Parathyroid adenoma (tissue), 2 donors: ENCODE measurements at regions not wholly inside any gene's neighbourhood (a gene's known extent, or its start where the extent isn't known, plus 50 kb on each side); places are given as distances from the start of the nearest gene placed in this dataset.

Source experiments
- H2AFZ ChIP-seq: fragments of 300-600 bp; sonication (generic); one replicate; pipeline ENCODE4 v1.7.0; 2017; ENCODE audit warnings: antibody characterized with exemption, mild to moderate bottlenecking
- H3K27ac ChIP-seq: fragments of 300-600 bp; sonication (generic); one replicate; pipeline ENCODE4 v1.7.0; 2017
- H3K27me3 ChIP-seq: fragments of 300-600 bp; sonication (generic); one replicate; pipeline ENCODE4 v1.7.0; 2017; ENCODE audit warnings: low read length; ENCODE audit not compliant: control insufficient read depth, insufficient read depth
- H3K36me3 ChIP-seq: fragments of 300-600 bp; sonication (generic); one replicate; pipeline ENCODE4 v1.7.0; 2017; ENCODE audit warnings: low read length; ENCODE audit not compliant: control insufficient read depth, insufficient read depth
- H3K4me1 ChIP-seq: fragments of 300-600 bp; sonication (generic); one replicate; pipeline ENCODE4 v1.7.0; 2017; ENCODE audit warnings: control low read depth
- H3K4me2 ChIP-seq: fragments of 300-600 bp; sonication (generic); one replicate; pipeline ENCODE4 v1.7.0; 2017; ENCODE audit warnings: low read length
- H3K4me3 ChIP-seq: fragments of 300-600 bp; sonication (generic); one replicate; pipeline ENCODE4 v1.7.0; 2017; ENCODE audit warnings: low read depth, low read length
- H3K79me2 ChIP-seq: fragments of 300-600 bp; sonication (generic); one replicate; pipeline ENCODE4 v1.7.0; 2017; ENCODE audit warnings: control low read depth
- H3K9ac ChIP-seq: fragments of 300-600 bp; sonication (generic); one replicate; pipeline ENCODE4 v1.7.0; 2017; ENCODE audit warnings: mild to moderate bottlenecking
- H3K9me3 ChIP-seq: fragments of 300-600 bp; sonication (generic); one replicate; pipeline ENCODE4 v1.7.0; 2017; ENCODE audit warnings: low read length; ENCODE audit not compliant: control insufficient read depth
- TF ChIP-seq, protein P1 (sequence below): fragments of 300-600 bp; sonication (generic); IDR thresholded peaks from one replicate; pipeline ENCODE4 v1.7.0; 2017; ENCODE audit warnings: antibody characterized with exemption, mild to moderate bottlenecking
- donor health status: primary hyperparathyroidism.

DNA sequence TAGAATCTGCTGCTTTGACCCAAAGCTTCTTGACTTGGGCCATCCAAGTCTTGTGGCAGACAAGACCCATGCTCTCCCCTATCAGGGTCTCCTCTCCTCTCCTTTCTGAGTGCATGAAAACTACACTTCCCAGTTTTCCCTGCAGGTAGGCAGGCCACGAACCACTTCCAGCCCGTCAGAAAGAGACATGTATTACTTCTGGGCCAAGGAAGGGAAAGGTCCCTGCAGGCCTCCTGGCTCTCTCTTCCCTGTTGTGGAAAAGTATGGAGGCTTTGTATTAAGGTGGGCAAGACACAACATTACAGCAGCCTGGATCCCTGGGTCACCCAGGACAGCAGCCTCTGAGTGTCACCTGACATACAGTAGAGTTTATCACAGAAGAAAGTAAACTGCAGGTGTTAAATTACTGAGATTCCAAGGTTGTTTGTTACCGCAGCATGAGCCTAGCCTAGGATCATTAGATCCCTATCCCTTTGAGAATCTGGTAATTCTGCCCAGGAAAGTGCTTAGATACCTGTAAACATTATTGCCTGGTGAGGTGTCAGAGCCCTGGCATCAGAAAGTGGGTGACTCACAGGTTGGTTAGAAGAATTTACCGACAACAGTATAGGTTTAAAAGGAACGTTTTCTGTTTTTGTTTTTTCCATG, 717.3 kb downstream of the MATN1 start:
- H3K36me3 ChIP-seq, result no peaks in the 10 kb centered on the region
- no peaks in the 10 kb centered on the region for H3K27me3 ChIP-seq
- H3K9ac ChIP-seq, result no peak overlapping the region
- no peaks in the 10 kb centered on the region for H3K79me2 ChIP-seq
- H3K4me2 ChIP-seq, result no peak overlapping the region
- TF ChIP-seq, protein P1, sequence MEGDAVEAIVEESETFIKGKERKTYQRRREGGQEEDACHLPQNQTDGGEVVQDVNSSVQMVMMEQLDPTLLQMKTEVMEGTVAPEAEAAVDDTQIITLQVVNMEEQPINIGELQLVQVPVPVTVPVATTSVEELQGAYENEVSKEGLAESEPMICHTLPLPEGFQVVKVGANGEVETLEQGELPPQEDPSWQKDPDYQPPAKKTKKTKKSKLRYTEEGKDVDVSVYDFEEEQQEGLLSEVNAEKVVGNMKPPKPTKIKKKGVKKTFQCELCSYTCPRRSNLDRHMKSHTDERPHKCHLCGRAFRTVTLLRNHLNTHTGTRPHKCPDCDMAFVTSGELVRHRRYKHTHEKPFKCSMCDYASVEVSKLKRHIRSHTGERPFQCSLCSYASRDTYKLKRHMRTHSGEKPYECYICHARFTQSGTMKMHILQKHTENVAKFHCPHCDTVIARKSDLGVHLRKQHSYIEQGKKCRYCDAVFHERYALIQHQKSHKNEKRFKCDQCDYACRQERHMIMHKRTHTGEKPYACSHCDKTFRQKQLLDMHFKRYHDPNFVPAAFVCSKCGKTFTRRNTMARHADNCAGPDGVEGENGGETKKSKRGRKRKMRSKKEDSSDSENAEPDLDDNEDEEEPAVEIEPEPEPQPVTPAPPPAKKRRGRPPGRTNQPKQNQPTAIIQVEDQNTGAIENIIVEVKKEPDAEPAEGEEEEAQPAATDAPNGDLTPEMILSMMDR, result no peak
- H3K4me1 ChIP-seq, result no peaks in the 10 kb centered on the region
- H3K4me3 ChIP-seq, result no peak overlapping the region
- no peak overlapping the region for H3K27ac ChIP-seq
- H3K9me3 ChIP-seq, result no peaks in the 10 kb centered on the region
- no peak overlapping the region for H2AFZ ChIP-seq

DNA sequence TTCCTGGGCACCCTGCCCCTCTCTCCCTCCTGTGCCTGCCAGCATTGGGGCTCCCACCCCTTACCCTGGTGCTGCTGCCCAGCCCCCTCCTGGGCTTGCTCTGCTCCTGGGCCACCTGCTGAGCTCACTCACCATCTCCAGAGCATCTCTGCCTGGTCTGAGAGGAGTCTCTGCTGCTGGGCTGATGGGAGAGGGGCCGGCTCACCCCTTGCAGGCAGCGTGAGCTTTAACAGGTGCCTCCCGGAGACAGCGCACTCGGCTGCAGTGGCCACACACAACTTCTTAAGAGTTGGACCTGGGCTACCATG, 721.7 kb downstream of the MATN1 start:
- H3K4me2 ChIP-seq, result no peak overlapping the region
- no peaks in the 10 kb centered on the region for H3K4me1 ChIP-seq
- no peaks in the 10 kb centered on the region for H3K9me3 ChIP-seq
- TF ChIP-seq, protein P1, result no peak
- no peaks in the 10 kb centered on the region for H3K79me2 ChIP-seq
- H3K27me3 ChIP-seq, result no peaks in the 10 kb centered on the region
- no peak overlapping the region for H3K4me3 ChIP-seq
- H3K9ac ChIP-seq, result no peak overlapping the region
- no peak overlapping the region for H2AFZ ChIP-seq
- no peak overlapping the region for H3K27ac ChIP-seq
- H3K36me3 ChIP-seq, result no peaks in the 10 kb centered on the region

DNA sequence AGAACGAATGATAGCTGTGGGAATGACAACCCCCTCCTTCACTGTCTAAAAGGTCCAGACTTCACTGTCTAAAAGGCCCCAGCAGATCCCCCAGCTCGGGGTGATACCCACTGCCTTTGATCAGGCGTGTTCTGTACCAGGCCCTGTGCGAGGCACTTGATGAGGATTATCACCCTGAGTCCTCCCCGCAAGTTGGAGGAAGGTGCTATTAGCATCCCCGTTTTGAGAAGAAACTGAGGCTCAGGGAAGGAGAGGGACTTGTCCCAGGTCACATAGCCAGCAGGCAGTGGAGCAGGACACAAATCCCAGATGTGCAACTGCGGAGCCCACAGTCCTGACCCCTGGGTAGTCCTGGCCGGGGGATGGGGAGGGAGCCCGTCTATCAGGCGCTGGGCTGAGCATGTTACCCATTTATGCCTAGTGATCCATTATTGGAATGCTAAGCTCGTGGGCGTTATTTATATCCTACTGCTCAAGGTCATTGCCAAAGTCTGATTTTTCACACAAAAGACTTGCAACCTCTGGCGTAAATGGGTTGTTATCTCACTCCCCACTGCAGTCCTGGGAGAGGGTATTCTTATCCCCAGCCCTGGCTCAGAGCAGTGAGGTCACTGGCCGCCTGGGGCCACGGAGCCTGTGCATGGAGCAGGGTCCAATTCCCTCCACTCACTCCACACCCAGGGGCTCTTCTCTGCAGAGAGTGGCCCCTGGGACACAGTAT, 722.2 kb downstream of the MATN1 start:
- Histone ChIP-seq H3K79me2 (no peaks in the 10 kb centered on the region), H3K4me2 (no peak overlapping the region), H3K9me3 (no peaks in the 10 kb centered on the region), H2AFZ (no peak overlapping the region), H3K4me3 (no peak overlapping the region), H3K27me3 (no peaks in the 10 kb centered on the region), H3K9ac (no peak overlapping the region), H3K36me3 (no peaks in the 10 kb centered on the region), H3K4me1 (no peaks in the 10 kb centered on the region), H3K27ac (no peak overlapping the region)
- TF ChIP-seq, protein P1, result no peak

DNA sequence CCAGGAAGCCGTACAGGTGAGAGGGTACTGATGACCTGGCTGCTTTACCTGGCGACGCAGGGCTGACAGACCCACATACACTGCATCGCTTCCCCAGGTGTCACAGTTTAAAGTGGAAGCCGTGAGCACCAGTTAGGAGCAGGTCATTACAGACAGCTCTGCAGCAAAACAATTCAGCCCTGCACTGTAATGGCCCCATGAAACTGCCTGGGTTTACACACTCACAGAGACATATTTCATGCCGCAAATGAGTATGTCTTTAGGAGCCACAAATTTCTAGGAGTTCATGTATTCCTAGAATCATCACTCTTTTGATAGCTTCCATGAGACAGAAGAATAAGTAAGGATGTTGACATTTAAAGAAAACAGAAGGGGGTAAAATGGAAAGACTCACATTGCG, 723.1 kb downstream of the MATN1 start:
- TF ChIP-seq, protein P1, result no peak

DNA sequence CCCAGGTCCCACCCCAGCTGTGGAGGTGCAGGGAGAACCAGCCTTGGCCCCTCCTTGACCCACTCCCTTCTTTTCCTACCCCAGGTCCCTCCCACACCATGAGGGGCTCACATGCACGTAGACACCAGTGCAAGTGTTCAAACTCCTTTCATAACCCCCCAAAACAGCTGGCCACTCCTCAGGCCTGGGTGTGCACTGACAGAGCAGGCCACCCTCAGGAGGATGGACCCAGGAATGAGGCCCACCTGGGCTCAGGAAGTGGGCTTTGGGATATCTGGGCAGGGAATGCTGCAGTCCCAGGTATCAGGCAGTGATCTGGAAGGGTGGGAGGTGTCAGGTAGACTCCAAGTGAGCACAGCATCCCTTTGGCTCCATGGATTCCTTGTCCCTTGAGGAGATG, 723.8 kb downstream of the MATN1 start:
- H3K4me2 ChIP-seq, result no peak overlapping the region
- H3K9me3 ChIP-seq, result no peaks in the 10 kb centered on the region
- H3K27ac ChIP-seq, result no peak overlapping the region
- no peaks in the 10 kb centered on the region for H3K36me3 ChIP-seq
- no peak overlapping the region for H3K9ac ChIP-seq
- TF ChIP-seq, protein P1, result no peak
- H3K27me3 ChIP-seq, result no peaks in the 10 kb centered on the region
- H3K79me2 ChIP-seq, result no peaks in the 10 kb centered on the region
- H3K4me3 ChIP-seq, result no peak overlapping the region
- H3K4me1 ChIP-seq, result no peaks in the 10 kb centered on the region
- no peak overlapping the region for H2AFZ ChIP-seq

More for the DNA sequence above, 723.1 kb downstream of the MATN1 start:
- Histone ChIP-seq H2AFZ (no peak overlapping the region), H3K79me2 (no peaks in the 10 kb centered on the region), H3K4me2 (no peak overlapping the region), H3K27me3 (no peaks in the 10 kb centered on the region), H3K9ac (no peak overlapping the region), H3K27ac (no peak overlapping the region), H3K4me1 (no peaks in the 10 kb centered on the region), H3K4me3 (no peak overlapping the region), H3K9me3 (no peaks in the 10 kb centered on the region), H3K36me3 (no peaks in the 10 kb centered on the region)
